IPS-NIHi11 (cell line): ENCODE measurements at regions not wholly inside any gene's neighbourhood (a gene's known extent, or its start where the extent isn't known, plus 50 kb on each side); places are given as distances from the start of the nearest gene placed in this dataset.
"Not testable (repeated sequence)": the region's sequence is repeated elsewhere in the genome, so short reads cannot be mapped to it uniquely, and the experiment has no call there.

ENCODE experiments used
- DNase-seq: peaks from one replicate; pipeline ENCODE4 v3.0.0; 2012; ENCODE audit warnings: mixed read lengths, low spot score

GRCh38 chr12:88891434-88891833 is 311.2 kb upstream of the KITLG start:
- DNase-seq = not testable (repeated sequence)

GRCh38 chr12:88889326-88890110 is 309.2 kb upstream of the KITLG start:
- DNase-seq = no peak

- DNase-seq = no peak
Measured at GRCh38 chr12:88884600-88884999, 304.3 kb upstream of the KITLG start.

- no peak for DNase-seq
Measured at GRCh38 chr12:88882662-88883061, 302.4 kb upstream of the KITLG start.

GRCh38 chr12:88880051-88880450 is 299.8 kb upstream of the KITLG start:
- DNase-seq = no peak

DNA sequence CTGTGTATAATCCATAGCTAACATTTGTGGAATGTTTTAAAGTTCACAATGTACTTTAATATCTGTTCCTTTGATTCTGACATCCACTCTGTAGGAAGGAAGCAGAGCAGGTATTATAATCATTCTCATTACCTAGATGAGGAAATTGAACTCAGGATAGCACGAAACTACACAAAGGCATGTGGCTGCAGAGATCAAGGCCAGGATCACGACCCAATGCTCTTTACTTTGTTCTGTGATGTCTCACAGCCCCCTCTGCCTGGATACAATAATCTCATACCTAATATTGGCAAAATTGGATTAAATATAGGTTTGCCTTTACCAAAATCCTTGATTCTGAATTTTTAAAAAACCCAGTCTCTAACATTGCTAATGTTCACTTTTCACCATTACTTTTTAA is 298.0 kb upstream of the KITLG start:
- DNase-seq = no peak

GRCh38 chr12:88876857-88877256 is 296.6 kb upstream of the KITLG start:
- no peak for DNase-seq

DNA sequence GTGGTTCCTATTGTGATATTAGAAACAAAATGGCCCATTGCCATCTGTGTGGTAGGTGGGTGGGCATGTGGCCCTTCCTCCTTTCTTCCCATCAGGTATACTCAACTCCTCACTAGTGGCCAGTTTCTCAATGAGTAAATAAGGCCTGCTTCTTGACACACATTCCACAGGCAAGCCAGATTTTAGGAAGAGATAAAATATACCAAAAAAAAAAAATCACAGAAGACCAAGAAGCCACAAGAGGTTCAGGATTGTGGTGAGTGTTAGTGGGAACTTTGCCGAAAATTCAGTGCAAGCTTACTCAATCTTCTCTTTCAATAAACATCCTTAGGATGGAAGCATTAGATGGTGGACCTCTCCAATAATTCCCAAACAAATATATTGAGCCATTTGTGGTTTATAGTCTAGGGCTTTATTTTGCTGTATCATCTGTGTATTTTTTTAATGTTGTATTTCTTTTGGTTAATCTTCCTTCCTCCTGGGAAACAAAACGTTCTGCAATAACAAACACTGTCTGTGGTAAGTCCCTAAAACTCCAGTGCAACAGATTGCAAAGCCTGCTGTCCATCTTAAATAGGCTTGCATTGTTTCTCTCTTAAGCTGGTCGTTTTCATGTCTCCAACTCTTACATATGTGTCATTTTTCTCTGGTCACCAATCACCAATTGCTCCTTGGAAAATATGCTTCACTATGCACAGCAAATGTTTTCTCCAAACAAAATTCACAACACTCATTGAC is 289.9 kb upstream of the KITLG start:
- DNase-seq = no peak

DNA sequence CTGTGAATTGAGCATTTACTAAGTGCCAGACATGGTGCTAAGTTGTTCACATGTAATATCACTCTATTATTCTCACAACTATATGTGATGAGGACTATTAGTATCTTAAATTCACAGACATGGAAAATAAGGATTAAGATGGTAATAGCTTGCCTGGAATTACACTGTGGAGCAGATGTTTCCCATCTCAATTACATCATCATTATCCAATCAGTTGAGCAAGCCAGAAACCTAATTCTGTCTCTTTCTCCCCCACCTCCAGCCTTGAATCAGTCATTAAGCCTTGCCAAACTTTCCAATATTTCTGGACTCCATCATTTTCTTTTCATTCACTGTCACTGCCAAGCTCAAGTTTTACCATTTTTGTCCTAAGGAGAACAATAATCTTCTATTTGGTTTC is 287.8 kb upstream of the KITLG start:
- DNase-seq = no peak

GRCh38 chr12:88867510-88867909 is 287.2 kb upstream of the KITLG start:
- no peak for DNase-seq

DNA sequence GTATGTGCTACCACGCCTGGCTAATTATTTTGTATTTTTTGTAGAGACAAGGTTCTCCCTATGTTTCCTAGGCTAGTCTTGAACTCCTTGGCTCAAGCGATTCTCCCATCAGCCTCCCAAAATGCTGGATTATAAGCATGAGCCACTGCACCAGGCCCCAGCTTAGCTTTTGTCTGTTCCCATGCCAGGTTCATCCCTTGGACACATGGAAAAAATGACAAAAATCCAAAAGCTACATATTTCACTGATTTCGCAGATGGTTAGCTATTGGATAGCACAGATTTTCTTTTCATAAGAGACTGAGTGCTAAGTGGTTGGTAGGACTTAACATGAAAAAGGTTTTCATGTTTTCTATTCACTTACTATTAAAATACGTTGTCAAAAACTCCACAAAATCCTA is 286.6 kb upstream of the KITLG start:
- DNase-seq = no peak

DNA sequence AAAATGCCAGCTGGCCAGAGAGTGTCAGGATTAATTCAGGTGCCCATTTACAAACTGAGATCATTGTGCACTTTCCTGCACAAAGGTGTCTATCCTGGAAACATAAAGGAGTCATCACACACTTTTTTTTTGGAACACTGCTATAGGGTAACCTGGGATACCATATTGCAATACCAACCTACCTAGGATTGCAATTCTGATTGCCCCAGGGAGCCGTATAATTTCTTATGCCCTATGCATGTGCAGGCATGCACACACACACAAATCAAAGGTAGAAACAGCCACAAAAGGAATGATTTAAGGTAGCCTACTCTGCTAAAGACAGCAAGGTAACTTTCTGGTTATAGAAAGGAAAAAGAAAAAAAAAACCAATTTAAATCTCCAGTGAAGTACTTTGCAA is 285.3 kb upstream of the KITLG start:
- DNase-seq = no peak

DNA sequence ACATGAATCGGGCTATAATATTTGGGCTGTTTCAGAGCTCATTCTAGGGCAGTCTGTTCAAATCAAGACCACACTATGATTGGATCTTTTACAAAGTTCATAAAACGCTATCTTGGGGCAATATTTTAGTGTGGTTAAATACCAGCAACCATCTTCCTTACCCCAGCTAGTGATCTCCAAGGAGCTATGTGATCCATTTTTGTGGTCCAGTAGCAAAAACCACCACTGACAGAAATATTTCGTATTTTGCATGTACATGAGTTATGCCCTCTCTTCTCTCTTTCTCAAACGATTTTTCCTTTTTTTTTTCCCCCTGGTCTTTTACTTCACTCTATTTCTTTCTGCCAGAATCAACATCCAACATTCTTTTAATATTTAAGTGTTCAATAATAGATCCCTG is 280.6 kb upstream of the KITLG start:
- DNase-seq = no peak

DNA sequence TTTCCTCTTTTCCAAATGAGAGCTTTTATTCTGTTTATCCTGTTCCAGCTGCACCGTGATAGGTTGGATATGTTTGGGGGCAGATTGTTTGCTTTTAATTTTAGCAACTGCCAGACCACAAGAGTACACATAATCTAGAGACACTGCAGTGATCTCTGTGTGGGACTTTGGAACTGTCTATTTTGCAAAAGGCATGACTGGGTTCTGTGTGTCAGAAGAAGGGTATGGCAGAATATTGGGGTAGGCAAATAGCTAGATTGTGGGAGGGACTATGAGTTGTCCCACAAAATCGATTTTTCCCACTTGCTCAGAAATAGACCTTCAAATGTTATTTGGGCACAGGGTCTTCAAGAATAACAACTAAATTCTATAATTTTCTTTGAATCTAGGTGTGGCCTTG is 275.9 kb upstream of the KITLG start:
- DNase-seq = no peak

DNA sequence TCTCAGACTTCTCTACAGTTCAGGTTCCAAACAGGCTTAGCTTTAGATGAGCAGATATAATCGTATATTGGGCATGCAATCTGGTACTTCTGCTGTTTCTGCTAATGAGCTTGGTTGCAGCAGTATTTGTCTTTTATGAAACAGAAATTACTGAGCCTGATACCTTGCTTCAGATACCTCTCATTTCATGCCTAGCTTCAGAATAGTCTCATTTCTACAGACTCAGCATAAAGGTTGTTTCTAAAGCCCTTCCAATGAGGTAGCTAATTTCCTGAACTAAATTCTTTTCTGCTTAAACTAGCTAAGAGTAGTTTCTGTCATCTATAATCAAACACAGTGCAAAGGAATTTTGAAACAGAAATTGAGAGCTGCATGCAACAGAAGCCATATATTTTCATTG is 275.0 kb upstream of the KITLG start:
- DNase-seq = no peak

DNA sequence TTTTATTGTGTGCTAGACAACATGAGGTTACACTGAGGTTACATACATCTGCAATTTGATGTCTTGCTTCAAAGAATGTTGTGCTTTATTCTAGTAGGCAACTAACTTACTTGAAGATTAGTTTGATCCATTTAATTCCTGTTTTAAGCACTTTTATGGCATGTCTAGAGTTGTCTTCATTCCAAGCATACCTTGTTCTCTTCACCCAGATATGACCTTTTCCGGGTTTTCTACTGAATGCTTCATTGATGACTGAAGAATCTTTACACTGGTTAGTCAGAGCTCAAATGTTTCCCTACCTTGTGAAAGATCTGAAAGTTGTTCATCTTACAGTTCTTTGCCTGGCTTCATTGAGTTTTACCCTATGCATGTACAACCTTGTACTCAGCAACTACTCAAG is 274.0 kb upstream of the KITLG start:
- DNase-seq = no peak

DNA sequence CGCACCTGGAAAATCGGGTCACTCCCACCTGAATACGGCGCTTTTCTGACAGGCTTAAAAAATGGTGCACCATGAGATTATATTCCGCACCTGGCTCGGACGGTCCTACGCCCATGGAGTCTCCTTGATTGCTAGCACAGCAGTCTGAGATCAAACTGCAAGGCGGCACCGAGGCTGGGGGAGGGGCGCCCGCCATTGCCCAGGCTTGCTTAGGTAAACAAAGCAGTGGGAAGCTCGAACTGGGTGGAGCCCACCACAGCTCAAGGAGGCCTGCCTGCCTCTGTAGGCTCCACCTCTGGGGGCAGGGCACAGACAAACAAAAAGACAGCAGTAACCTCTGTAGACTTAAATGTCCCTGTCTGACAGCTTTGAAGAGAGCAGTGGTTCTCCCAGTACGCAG is 267.0 kb upstream of the KITLG start:
- DNase-seq = not testable (repeated sequence)

GRCh38 chr12:88844426-88844825 is 264.2 kb upstream of the KITLG start:
- DNase-seq = no peak

DNA sequence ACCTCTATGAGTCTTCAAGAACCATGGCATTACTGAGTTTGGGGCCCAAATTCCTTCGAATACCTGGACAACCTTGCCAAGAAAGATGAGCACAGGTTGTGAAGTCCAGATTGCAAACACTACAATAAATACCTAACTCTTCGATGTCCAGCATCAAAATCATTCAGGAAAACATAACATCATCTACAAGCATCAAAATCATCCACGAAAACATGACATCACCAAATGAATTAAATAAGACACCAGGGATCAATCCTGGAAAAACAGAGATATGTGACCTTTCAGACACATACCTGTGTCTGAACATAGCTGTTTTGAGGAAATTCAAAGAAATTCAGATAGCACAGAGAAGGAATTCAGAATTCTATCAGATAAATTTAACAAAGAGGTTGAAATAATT is 262.0 kb upstream of the KITLG start:
- no peak for DNase-seq

GRCh38 chr12:88839486-88839885 is 259.2 kb upstream of the KITLG start:
- DNase-seq = no peak

DNA sequence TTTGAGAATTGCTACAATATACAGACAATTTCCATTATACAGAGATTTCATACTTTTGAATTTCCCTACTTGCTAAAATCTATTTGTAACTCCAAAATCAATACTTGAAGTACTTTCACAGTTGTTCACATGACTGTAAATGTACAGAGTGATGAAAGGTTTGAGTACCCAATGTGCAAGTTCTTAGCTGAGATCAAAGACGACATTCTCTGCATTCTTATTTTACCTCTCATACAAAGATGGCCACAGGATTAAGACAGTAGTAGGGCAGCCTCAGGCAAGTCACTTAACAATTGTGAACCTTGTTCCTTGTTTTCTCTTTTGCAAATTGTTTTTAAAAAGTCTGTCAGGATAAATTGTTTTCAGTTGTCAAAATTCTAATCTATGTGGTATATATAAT is 255.9 kb upstream of the KITLG start:
- DNase-seq = no peak

GRCh38 chr12:88834226-88834625 is 254.0 kb upstream of the KITLG start:
- DNase-seq = no peak

- no peak for DNase-seq
Measured at GRCh38 chr12:88833641-88834116, 253.4 kb upstream of the KITLG start.

- DNase-seq = not testable (repeated sequence)
Measured at GRCh38 chr12:88828537-88828936, 248.3 kb upstream of the KITLG start.
